Activated CD8-positive, alpha-beta T cell treated with anti-CD3 and anti-CD28 coated beads for 36 hours (primary cell): ENCODE measurements at regions not wholly inside any gene's neighbourhood (a gene's known extent, or its start where the extent isn't known, plus 50 kb on each side); places are given as distances from the start of the nearest gene placed in this dataset.
"Not testable (repeated sequence)": the region's sequence is repeated elsewhere in the genome, so short reads cannot be mapped to it uniquely, and the experiment has no call there.

Source experiments
- ATAC-seq: fragments of 200-7000 bp; cut with Tn5 transposase; one replicate; pipeline ENCODE4 v1.10.0; 2021; ENCODE audit warnings: mild to moderate bottlenecking, moderate library complexity
- CTCF ChIA-PET: fragments of 350-600 bp; sonication (Branson Sonifier 250); formaldehyde crosslinking; loops from one replicate; lab custom pipeline; 2021; ENCODE audit warnings: antibody characterized with exemption; lab: Charles Lee
- POLR2A ChIA-PET: fragments of 350-600 bp; sonication (Branson Sonifier 250); formaldehyde crosslinking; loops from one replicate; lab custom pipeline; 2021; ENCODE audit warnings: antibody characterized with exemption; lab: Charles Lee
- DNase-seq: peaks from one replicate; pipeline ENCODE4 v3.0.0-alpha.2; 2020
- H3K27ac Mint-ChIP-seq: one replicate; pipeline ENCODE4 v1.8.0; 2021; ENCODE audit warnings: mild to moderate bottlenecking, mixed read lengths
- H3K27me3 Mint-ChIP-seq: one replicate; pipeline ENCODE4 v1.8.0; 2021; ENCODE audit warnings: mixed read lengths
- H3K36me3 Mint-ChIP-seq: one replicate; pipeline ENCODE4 v1.8.0; 2021; ENCODE audit warnings: low read depth, mixed read lengths
- H3K4me1 Mint-ChIP-seq: one replicate; pipeline ENCODE4 v1.8.0; 2021; ENCODE audit warnings: low read depth, mixed read lengths
- H3K4me3 Mint-ChIP-seq: one replicate; pipeline ENCODE4 v1.8.0; 2021; ENCODE audit warnings: mild to moderate bottlenecking, moderate library complexity, mixed read lengths
- H3K9me3 Mint-ChIP-seq: one replicate; pipeline ENCODE4 v1.8.0; 2021; ENCODE audit warnings: mixed read lengths
- intact Hi-C: fragments of 100-400 bp; cut with micrococcal nuclease; formaldehyde crosslinking; loops from one replicate; pipeline ENCODE4 v1.10.0; 2022
- TF ChIP-seq, protein P1 (sequence below): fragments of 200-600 bp; IDR thresholded peaks from one replicate; pipeline ENCODE4 v1.8.0; 2022; ENCODE audit warnings: antibody characterized with exemption, mild to moderate bottlenecking

DNA sequence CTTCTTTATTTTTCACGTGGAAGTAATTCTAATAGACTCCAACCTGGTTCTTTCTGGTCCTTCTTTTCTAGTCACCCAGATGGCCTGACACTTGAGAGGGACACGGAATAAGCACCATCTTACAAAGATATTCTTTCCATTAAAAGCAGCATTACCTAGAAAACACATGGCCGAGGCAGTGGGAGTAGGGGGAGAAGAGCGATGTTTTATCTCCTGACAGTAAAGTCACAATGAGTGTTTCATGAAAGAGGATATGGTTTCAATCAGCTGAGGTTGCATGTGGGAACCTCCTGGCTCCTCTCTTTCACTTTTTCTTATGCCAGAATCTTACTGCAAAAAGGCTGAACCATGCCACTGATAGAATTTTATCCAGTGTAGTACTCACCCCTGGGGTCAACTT, 288.8 kb upstream of the SPAG17 start:
- Mint-ChIP-seq H3K4me3 (no peak overlapping the region), H3K27ac (no peak overlapping the region), H3K9me3 (peaks cover 4% of the 10 kb centered on the region), H3K36me3 (no peaks in the 10 kb centered on the region), H3K4me1 (no peaks in the 10 kb centered on the region), H3K27me3 (no peaks in the 10 kb centered on the region)
- ATAC-seq (no peak), DNase-seq (no peak)
- TF ChIP-seq, protein P1, sequence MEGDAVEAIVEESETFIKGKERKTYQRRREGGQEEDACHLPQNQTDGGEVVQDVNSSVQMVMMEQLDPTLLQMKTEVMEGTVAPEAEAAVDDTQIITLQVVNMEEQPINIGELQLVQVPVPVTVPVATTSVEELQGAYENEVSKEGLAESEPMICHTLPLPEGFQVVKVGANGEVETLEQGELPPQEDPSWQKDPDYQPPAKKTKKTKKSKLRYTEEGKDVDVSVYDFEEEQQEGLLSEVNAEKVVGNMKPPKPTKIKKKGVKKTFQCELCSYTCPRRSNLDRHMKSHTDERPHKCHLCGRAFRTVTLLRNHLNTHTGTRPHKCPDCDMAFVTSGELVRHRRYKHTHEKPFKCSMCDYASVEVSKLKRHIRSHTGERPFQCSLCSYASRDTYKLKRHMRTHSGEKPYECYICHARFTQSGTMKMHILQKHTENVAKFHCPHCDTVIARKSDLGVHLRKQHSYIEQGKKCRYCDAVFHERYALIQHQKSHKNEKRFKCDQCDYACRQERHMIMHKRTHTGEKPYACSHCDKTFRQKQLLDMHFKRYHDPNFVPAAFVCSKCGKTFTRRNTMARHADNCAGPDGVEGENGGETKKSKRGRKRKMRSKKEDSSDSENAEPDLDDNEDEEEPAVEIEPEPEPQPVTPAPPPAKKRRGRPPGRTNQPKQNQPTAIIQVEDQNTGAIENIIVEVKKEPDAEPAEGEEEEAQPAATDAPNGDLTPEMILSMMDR: no peak
- ChIA-PET POLR2A (no interaction called here), CTCF (no interaction called here)
- intact Hi-C loops: no loop called here

DNA sequence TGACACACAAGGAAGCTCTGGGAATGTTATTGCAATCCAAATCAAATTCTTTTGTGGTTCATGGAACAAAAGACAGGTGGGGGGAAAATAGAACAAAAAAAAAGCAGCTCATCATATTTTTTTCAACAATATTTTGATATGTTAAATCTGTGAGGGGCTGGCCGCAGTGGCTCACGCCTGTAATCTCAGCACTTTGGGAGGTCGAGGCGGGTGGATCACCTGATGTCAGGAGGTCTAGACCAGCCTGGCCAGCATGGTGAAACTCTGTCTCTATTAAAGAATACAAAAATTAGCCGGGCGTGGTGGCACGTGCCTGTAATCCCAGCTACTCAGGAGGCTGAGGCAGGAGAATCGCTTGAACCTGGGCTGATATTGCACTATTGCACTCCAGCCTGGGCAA, 279.4 kb upstream of the SPAG17 start:
- DNase-seq, ATAC-seq, H3K27me3 Mint-ChIP-seq, intact Hi-C loops, H3K4me1 Mint-ChIP-seq, CTCF ChIA-PET, H3K36me3 Mint-ChIP-seq, POLR2A ChIA-PET, H3K4me3 Mint-ChIP-seq, H3K27ac Mint-ChIP-seq: not testable (repeated sequence)
- peaks cover 16% of the 10 kb centered on the region for H3K9me3 Mint-ChIP-seq

DNA sequence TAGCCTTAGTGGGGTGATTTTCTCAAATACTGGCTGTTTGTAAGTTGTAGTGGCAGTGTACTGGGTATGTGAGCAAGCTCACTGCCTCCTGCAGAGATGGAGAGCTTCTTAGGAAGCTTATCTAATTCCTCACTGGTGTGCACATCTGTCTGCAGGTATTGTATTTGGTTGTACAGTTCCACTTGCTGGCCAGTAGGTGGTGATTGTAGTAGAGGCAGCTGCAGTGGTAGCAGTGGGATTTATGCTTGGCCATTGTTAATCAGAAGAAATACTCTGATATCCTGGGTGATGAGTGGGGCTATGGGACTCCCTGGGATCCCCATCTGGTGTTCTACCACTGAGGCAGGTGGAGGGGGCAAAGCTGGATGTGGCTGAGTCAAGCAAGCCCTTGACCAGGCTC, 276.1 kb upstream of the SPAG17 start:
- H3K4me3 Mint-ChIP-seq: no peak overlapping the region
- peaks cover 8% of the 10 kb centered on the region for H3K9me3 Mint-ChIP-seq
- intact Hi-C loops: no loop called here
- no peaks in the 10 kb centered on the region for H3K27me3 Mint-ChIP-seq
- peaks cover 2% of the 10 kb centered on the region for H3K36me3 Mint-ChIP-seq
- no peak for ATAC-seq
- ChIA-PET POLR2A (no interaction called here), CTCF (no interaction called here)
- no peaks in the 10 kb centered on the region for H3K4me1 Mint-ChIP-seq
- no peak for DNase-seq
- no peak overlapping the region for H3K27ac Mint-ChIP-seq
- TF ChIP-seq, protein P1: no peak

DNA sequence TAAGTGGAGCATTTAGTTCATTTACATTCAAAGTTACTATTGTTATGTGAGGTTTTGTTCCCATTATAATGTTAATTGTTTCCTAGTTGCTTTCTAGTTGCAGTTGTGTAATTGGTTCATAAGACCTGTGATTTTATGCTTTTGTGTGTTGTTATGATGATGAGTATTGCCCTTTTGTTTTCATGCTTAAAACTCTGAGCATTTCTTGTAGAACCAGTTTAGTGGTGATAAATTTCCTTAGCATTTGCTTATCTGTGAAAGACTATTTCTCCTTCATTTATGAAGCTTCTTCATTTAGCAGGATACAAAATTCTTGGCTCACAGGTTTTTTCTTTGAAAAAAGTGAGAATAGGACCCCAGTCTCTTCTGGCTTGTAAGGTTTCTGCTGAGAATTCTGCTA, 274.8 kb upstream of the SPAG17 start:
- intact Hi-C loops: no loop called here
- no peak for DNase-seq
- TF ChIP-seq, protein P1: no peak
- ATAC-seq: no peak
- ChIA-PET POLR2A (no interaction called here), CTCF (no interaction called here)
- Mint-ChIP-seq H3K9me3 (peaks cover 14% of the 10 kb centered on the region), H3K4me1 (no peaks in the 10 kb centered on the region), H3K4me3 (no peak overlapping the region), H3K36me3 (peaks cover 2% of the 10 kb centered on the region), H3K27me3 (no peaks in the 10 kb centered on the region), H3K27ac (no peak overlapping the region)

DNA sequence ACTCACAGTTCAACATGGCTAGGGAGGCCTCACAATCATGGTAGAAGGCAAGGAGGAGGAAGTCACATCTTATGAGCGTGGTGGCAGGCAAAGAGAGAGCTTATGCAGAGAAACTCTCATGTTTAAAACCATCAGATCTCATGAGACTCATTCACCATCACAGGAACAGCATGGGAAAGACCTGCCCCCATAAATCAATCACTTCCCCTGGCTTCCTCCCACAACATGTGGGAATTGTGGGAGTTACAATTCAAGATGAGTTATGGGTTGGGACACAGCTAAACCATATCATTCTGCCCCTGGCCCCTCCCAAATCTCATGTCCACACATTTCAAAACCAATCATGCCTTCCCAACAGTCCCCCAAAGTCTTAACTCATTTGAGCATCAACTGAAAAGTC, 268.8 kb upstream of the SPAG17 start:
- intact Hi-C loops, POLR2A ChIA-PET: not testable (repeated sequence)

DNA sequence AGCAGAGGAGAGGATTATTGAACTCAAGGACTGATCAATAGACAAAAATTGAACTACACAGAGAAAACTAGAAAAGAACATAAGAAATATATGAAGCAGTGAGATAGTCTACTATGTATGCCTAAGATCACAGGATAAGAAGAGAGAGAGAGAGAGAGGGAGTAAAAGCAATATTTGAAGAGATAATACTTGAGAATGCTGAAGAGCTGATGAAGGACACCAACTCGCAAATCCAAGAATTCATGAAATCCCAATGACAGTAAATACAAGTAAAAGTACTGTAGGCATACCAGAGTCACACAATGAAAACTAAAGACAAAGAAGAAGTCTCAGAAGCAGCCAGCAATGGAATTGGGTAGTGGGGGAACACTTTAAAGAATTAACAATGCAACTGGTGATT, 260.1 kb upstream of the SPAG17 start:
- Mint-ChIP-seq H3K4me1 (no peaks in the 10 kb centered on the region), H3K36me3 (no peaks in the 10 kb centered on the region), H3K9me3 (peaks cover 9% of the 10 kb centered on the region), H3K27ac (no peak overlapping the region), H3K4me3 (no peak overlapping the region), H3K27me3 (no peaks in the 10 kb centered on the region)
- TF ChIP-seq, protein P1: no peak
- POLR2A ChIA-PET: no interaction called here
- CTCF ChIA-PET: no interaction called here
- intact Hi-C loops: no loop called here
- no peak for ATAC-seq
- no peak for DNase-seq

More for the DNA sequence above, 268.8 kb upstream of the SPAG17 start:
- H3K27ac Mint-ChIP-seq, H3K36me3 Mint-ChIP-seq, ATAC-seq, H3K4me1 Mint-ChIP-seq, H3K27me3 Mint-ChIP-seq, CTCF ChIA-PET, H3K4me3 Mint-ChIP-seq, DNase-seq: not testable (repeated sequence)
- peaks cover 16% of the 10 kb centered on the region for H3K9me3 Mint-ChIP-seq
